ENCODE measurements at regions not wholly inside any gene's neighbourhood (a gene's known extent, or its start where the extent isn't known, plus 50 kb on each side); places are given as distances from the start of the nearest gene placed in this dataset.

GRCh38 chr22:44413211-44413610 is 84.8 kb downstream of the RTL6 start:
- TF ChIP-seq POLR2A (IDR thresholded peaks at IDR 0.05; ENCODE audit: low read depth, low read length) (no peak), POLR2AphosphoS5 (IDR thresholded peaks at IDR 0.05; ENCODE audit: low read depth, low read length) (no peak)

All from GM12892 (cell line).